ENCODE measurements at regions not wholly inside any gene's neighbourhood (a gene's known extent, or its start where the extent isn't known, plus 50 kb on each side); places are given as distances from the start of the nearest gene placed in this dataset.

- Histone ChIP-seq H3K4me1 (ENCODE audit: low read length) (no peaks in the 10 kb centered on the region), H3K4me3 (ENCODE audit: low read length) (no peak overlapping the region), H3K36me3 (replicated peaks; ENCODE audit: insufficient read depth, low read length) (no peaks in the 10 kb centered on the region), H3K9ac (ENCODE audit: low read length) (no peak overlapping the region), H3K9me3 (replicated peaks; ENCODE audit: insufficient read depth, low read length) (no peaks in the 10 kb centered on the region), H3K27ac (ENCODE audit: low read length) (no peak overlapping the region), H4K20me1 (ENCODE audit: insufficient read depth, low read length) (no peaks in the 10 kb centered on the region), H3K79me2 (ENCODE audit: low read length) (no peaks in the 10 kb centered on the region), H2AFZ (ENCODE audit: low read length) (no peak overlapping the region), H3K9me2 (replicated peaks; ENCODE audit: insufficient read depth, low read length) (no peaks in the 10 kb centered on the region), H3F3A (ENCODE audit: insufficient read depth, low read length) (no peaks in the 10 kb centered on the region), H3K4me2 (ENCODE audit: low read depth, low read length) (no peak overlapping the region), H3K27me3 (replicated peaks; ENCODE audit: insufficient read depth, low read length) (no peaks in the 10 kb centered on the region)
- no peak for DNase-seq
- no peak for TF ChIP-seq CTCF (IDR thresholded peaks at IDR 0.05; ENCODE audit: low read length)
- no peak for TF ChIP-seq EZH2phosphoT487 (IDR thresholded peaks at IDR 0.05; ENCODE audit: low read length)
- TF ChIP-seq EZH2 (optimal IDR thresholded peaks at IDR 0.05; ENCODE audit: low read depth, low read length) = no peak
These were observed 153.3 kb downstream of the PJA2 start for GRCh38 chr5:109256486-109256885.

- no peak for DNase-seq
- H3K9ac ChIP-seq (ENCODE audit: low read length) = no peak overlapping the region
- no peak overlapping the region for H3K4me2 ChIP-seq (ENCODE audit: low read depth, low read length)
- H3K27ac ChIP-seq (ENCODE audit: low read length) = no peak overlapping the region
- no peaks in the 10 kb centered on the region for H3F3A ChIP-seq (ENCODE audit: insufficient read depth, low read length)
- H3K27me3 ChIP-seq (replicated peaks; ENCODE audit: insufficient read depth, low read length) = no peaks in the 10 kb centered on the region
- TF ChIP-seq EZH2 (optimal IDR thresholded peaks at IDR 0.05; ENCODE audit: low read depth, low read length) = no peak
- TF ChIP-seq CTCF (IDR thresholded peaks at IDR 0.05; ENCODE audit: low read length) = no peak
- TF ChIP-seq EZH2phosphoT487 (IDR thresholded peaks at IDR 0.05; ENCODE audit: low read length) = no peak
- H4K20me1 ChIP-seq (ENCODE audit: insufficient read depth, low read length) = no peaks in the 10 kb centered on the region
- H3K9me2 ChIP-seq (replicated peaks; ENCODE audit: insufficient read depth, low read length) = no peaks in the 10 kb centered on the region
- H3K79me2 ChIP-seq (ENCODE audit: low read length) = no peaks in the 10 kb centered on the region
- H3K4me1 ChIP-seq (ENCODE audit: low read length) = no peaks in the 10 kb centered on the region
- H3K9me3 ChIP-seq (replicated peaks; ENCODE audit: insufficient read depth, low read length) = no peaks in the 10 kb centered on the region
- H3K4me3 ChIP-seq (ENCODE audit: low read length) = no peak overlapping the region
- H2AFZ ChIP-seq (ENCODE audit: low read length) = no peak overlapping the region
- no peaks in the 10 kb centered on the region for H3K36me3 ChIP-seq (replicated peaks; ENCODE audit: insufficient read depth, low read length)
These were observed 155.3 kb downstream of the PJA2 start for GRCh38 chr5:109254511-109254910.

- Histone ChIP-seq H3K27me3 (replicated peaks; ENCODE audit: insufficient read depth, low read length) (no peaks in the 10 kb centered on the region), H3F3A (ENCODE audit: insufficient read depth, low read length) (peaks cover 4% of the 10 kb centered on the region; the same call in 1 of the 2 replicates), H3K27ac (ENCODE audit: low read length) (no peak overlapping the region), H3K36me3 (replicated peaks; ENCODE audit: insufficient read depth, low read length) (no peaks in the 10 kb centered on the region), H3K4me1 (ENCODE audit: low read length) (peaks cover 9% of the 10 kb centered on the region), H3K9me2 (replicated peaks; ENCODE audit: insufficient read depth, low read length) (no peaks in the 10 kb centered on the region), H4K20me1 (ENCODE audit: insufficient read depth, low read length) (no peaks in the 10 kb centered on the region), H3K4me2 (ENCODE audit: low read depth, low read length) (no peak overlapping the region), H3K9ac (ENCODE audit: low read length) (no peak overlapping the region), H2AFZ (ENCODE audit: low read length) (no peak overlapping the region), H3K4me3 (ENCODE audit: low read length) (no peak overlapping the region), H3K79me2 (ENCODE audit: low read length) (no peaks in the 10 kb centered on the region), H3K9me3 (replicated peaks; ENCODE audit: insufficient read depth, low read length) (no peaks in the 10 kb centered on the region)
- TF ChIP-seq EZH2 (optimal IDR thresholded peaks at IDR 0.05; ENCODE audit: low read depth, low read length) (no peak), CTCF (IDR thresholded peaks at IDR 0.05; ENCODE audit: low read length) (no peak), EZH2phosphoT487 (IDR thresholded peaks at IDR 0.05; ENCODE audit: low read length) (no peak)
- no peak for DNase-seq
These were observed 156.5 kb downstream of the PJA2 start for GRCh38 chr5:109253262-109253661.

Measured in MM.1S (cell line).